ENCODE measurements at regions not wholly inside any gene's neighbourhood (a gene's known extent, or its start where the extent isn't known, plus 50 kb on each side); places are given as distances from the start of the nearest gene placed in this dataset.
A peak's percentile ranks its signal among the peaks of the same experiment; 100 is the strongest.

DNA sequence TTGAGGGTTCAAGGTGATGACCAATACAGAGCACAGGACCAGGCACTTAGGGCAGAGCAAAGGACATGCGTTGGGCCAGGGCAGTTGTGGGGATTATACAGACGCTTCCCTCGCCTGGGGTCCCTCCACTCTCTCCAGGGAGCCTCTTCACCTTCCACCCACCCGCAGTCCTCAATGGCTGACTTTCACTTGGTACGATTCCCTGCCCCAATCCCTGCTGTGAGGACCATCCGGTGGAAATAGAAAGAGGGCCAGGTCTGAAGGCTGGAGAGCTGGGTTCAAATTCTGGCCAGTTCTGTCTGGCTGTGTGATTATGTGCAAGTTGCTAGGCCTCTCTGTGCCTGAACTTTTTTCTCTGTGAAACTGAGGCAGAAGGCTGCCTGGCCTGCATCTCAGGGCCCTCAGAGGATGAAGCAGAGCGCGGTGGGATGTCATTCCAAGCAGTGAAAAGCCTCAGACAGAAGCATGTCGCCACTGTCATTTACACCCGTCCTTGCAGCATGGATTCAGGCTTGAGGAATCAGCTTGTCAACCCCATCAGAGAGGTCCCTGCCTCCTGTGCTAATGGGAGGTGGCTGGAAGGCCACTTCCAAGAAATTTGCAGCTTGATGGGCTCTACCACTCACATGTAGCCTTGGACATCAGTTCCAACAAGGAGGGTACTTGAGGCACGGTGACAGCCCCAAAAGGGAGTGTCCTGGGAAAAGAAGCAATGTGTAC, 206.6 kb upstream of the IER5L start:
- Histone ChIP-seq H3K9ac (ENCODE audit: low read length) (no peak overlapping the region), H3K27me3 (replicated peaks; ENCODE audit: control insufficient read depth, insufficient read depth, low read length) (no peaks in the 10 kb centered on the region), H3K9me3 (ENCODE audit: control insufficient read depth, low read length) (no peaks in the 10 kb centered on the region), H3K4me1 (ENCODE audit: control insufficient read depth, insufficient read depth, low read length) (peaks cover 6% of the 10 kb centered on the region), H3K36me3 (ENCODE audit: control insufficient read depth, insufficient read depth, low read length, severe bottlenecking) (no peaks in the 10 kb centered on the region), H3K4me3 (ENCODE audit: low read length) (no peak overlapping the region)
- DNase-seq (ENCODE audit: low read depth): no peak

DNA sequence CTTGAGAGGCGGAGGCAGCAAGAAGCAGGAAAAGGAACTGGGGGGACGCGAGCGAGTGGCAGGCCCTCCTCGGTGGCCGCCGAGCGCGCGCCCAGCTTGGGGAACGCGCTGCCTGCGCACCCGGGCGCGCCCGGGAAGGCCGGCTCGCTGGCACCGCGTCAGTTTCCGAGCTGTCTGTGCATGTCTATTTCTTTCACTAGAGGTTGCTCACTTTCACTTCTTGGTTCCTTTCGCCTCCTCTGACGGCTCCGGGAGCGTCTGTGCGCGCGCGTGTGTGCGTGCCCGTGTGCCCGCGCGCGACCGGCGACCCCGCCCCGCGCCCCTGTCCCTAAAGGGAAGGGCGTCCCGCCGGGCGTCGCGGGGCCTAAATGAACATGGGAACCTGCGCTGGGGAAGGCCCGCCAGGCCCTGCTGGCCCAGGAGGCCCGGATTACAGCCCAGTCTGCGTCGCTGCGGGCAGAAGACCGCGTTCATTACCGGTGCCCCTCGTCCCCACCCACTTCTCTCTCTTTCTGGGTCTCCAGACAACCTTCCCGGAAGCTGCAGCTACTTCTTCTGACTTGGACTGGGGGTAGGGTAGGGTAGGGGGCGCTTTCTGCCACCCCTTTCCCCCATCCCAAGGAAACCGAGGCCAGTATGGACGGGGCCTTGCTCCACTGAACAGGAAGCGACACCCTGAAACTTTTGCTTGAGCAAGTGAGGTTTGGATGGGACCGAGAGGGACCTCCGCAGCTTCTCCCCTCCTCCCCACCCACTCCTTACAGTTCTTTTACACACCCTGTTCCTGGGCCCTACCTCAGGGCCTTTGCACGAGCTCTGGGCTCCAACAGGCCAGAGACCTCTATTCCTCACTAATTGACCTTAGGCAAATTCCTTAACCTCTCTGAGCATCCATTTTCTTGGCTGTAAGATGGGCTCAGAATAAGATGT, 205.8 kb upstream of the IER5L start:
- Histone ChIP-seq H3K9me3 (ENCODE audit: control insufficient read depth, low read length) (no peaks in the 10 kb centered on the region), H3K36me3 (ENCODE audit: control insufficient read depth, insufficient read depth, low read length, severe bottlenecking) (no peaks in the 10 kb centered on the region), H3K4me3 (ENCODE audit: low read length) (peak overlapping the region; percentile 67), H3K27me3 (replicated peaks; ENCODE audit: control insufficient read depth, insufficient read depth, low read length) (no peaks in the 10 kb centered on the region), H3K4me1 (ENCODE audit: control insufficient read depth, insufficient read depth, low read length) (peaks cover 6% of the 10 kb centered on the region), H3K9ac (ENCODE audit: low read length) (peak overlapping the region; percentile 87)
- DNase-seq (ENCODE audit: low read depth): peak; percentile 81

GRCh38 chr9:129383019-129383560, 205.0 kb upstream of the IER5L start:
- Histone ChIP-seq H3K9me3 (ENCODE audit: control insufficient read depth, low read length) (no peaks in the 10 kb centered on the region), H3K4me1 (ENCODE audit: control insufficient read depth, insufficient read depth, low read length) (peaks cover 6% of the 10 kb centered on the region), H3K4me3 (ENCODE audit: low read length) (peak overlapping the region; percentile 67), H3K36me3 (ENCODE audit: control insufficient read depth, insufficient read depth, low read length, severe bottlenecking) (no peaks in the 10 kb centered on the region), H3K9ac (ENCODE audit: low read length) (peak overlapping the region; percentile 87), H3K27me3 (replicated peaks; ENCODE audit: control insufficient read depth, insufficient read depth, low read length) (peaks cover 2% of the 10 kb centered on the region)
- DNase-seq (ENCODE audit: low read depth): no peak

DNA sequence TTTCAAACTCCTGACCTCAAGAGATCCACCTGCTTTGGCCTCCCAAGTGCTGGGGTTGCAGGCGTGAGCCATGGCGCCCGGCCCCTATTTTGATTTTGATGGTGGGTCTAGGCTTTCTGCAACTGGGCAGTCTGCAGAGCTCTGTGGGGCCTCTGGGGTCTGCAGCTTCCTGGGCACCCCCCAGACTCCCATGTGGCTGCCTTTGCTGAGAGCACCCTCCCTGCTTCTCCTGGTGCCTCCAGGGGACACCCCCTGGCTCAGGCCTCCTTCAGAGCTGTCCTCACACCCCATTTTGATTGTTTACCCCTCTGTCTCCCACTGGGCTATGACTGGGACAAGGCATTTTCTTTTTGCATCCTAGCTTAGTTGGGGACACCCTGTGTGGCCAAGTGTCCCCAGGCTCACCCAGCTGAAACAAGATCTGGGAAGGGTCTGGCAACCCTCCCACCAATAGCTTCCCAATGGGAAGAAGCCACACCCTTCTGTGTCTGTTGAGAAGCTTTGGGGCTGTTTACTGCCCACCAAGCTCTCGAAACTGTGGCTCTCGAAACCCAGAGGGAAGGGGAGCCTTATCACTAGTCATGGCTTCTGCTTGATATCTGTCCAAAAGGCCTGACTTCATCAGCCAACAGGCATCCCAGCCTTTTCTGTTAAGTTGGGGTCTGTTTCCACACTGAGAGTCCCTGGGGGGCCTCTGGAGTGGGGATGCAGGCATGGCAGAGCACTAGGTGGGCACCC, 204.4 kb upstream of the IER5L start:
- H3K4me3 ChIP-seq (ENCODE audit: low read length): no peak overlapping the region
- peak overlapping the region; percentile 87 for H3K9ac ChIP-seq (ENCODE audit: low read length)
- peaks cover 6% of the 10 kb centered on the region for H3K4me1 ChIP-seq (ENCODE audit: control insufficient read depth, insufficient read depth, low read length)
- H3K36me3 ChIP-seq (ENCODE audit: control insufficient read depth, insufficient read depth, low read length, severe bottlenecking): no peaks in the 10 kb centered on the region
- H3K27me3 ChIP-seq (replicated peaks; ENCODE audit: control insufficient read depth, insufficient read depth, low read length): peaks cover 6% of the 10 kb centered on the region
- no peaks in the 10 kb centered on the region for H3K9me3 ChIP-seq (ENCODE audit: control insufficient read depth, low read length)
- DNase-seq (ENCODE audit: low read depth): peak; percentile 3

DNA sequence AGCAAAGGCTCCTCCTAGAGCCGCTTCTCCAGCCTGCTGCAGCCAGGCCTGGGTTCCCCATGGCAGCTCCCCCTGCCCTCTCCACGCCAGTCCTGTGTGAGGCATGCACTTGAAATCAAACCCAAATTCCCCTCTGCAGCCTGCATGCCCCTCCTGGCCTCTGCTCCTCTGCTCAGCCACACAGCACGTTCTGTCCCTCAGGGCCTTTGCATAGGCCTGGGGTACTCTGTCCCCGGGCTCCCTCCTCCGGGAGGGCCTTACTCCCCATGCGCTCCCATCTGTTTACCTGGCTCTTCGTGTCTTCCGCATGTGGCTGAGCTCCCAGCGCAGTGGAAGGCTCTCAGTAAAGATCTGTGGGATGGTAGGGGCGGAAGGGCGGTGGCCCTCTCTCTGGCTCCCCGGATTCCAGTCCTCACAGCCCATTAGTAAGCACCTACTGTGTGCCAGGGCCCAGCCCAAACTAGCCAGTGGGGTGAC, 203.5 kb upstream of the IER5L start:
- Histone ChIP-seq H3K27me3 (replicated peaks; ENCODE audit: control insufficient read depth, insufficient read depth, low read length) (peaks cover 6% of the 10 kb centered on the region), H3K9me3 (ENCODE audit: control insufficient read depth, low read length) (no peaks in the 10 kb centered on the region), H3K4me1 (ENCODE audit: control insufficient read depth, insufficient read depth, low read length) (peaks cover 6% of the 10 kb centered on the region), H3K36me3 (ENCODE audit: control insufficient read depth, insufficient read depth, low read length, severe bottlenecking) (no peaks in the 10 kb centered on the region), H3K9ac (ENCODE audit: low read length) (no peak overlapping the region), H3K4me3 (ENCODE audit: low read length) (no peak overlapping the region)
- DNase-seq (ENCODE audit: low read depth): no peak

GRCh38 chr9:129380961-129381401, 202.9 kb upstream of the IER5L start:
- H3K9ac ChIP-seq (ENCODE audit: low read length): no peak overlapping the region
- H3K9me3 ChIP-seq (ENCODE audit: control insufficient read depth, low read length): no peaks in the 10 kb centered on the region
- H3K36me3 ChIP-seq (ENCODE audit: control insufficient read depth, insufficient read depth, low read length, severe bottlenecking): no peaks in the 10 kb centered on the region
- no peak overlapping the region for H3K4me3 ChIP-seq (ENCODE audit: low read length)
- DNase-seq (ENCODE audit: low read depth): no peak
- peaks cover 6% of the 10 kb centered on the region for H3K27me3 ChIP-seq (replicated peaks; ENCODE audit: control insufficient read depth, insufficient read depth, low read length)
- H3K4me1 ChIP-seq (ENCODE audit: control insufficient read depth, insufficient read depth, low read length): peaks cover 6% of the 10 kb centered on the region

GRCh38 chr9:129379886-129380285, 201.8 kb upstream of the IER5L start:
- Histone ChIP-seq H3K9ac (ENCODE audit: low read length) (no peak overlapping the region), H3K4me3 (ENCODE audit: low read length) (no peak overlapping the region), H3K9me3 (ENCODE audit: control insufficient read depth, low read length) (no peaks in the 10 kb centered on the region), H3K4me1 (ENCODE audit: control insufficient read depth, insufficient read depth, low read length) (peaks cover 6% of the 10 kb centered on the region), H3K36me3 (ENCODE audit: control insufficient read depth, insufficient read depth, low read length, severe bottlenecking) (no peaks in the 10 kb centered on the region), H3K27me3 (replicated peaks; ENCODE audit: control insufficient read depth, insufficient read depth, low read length) (peaks cover 6% of the 10 kb centered on the region)
- DNase-seq (ENCODE audit: low read depth): no peak

DNA sequence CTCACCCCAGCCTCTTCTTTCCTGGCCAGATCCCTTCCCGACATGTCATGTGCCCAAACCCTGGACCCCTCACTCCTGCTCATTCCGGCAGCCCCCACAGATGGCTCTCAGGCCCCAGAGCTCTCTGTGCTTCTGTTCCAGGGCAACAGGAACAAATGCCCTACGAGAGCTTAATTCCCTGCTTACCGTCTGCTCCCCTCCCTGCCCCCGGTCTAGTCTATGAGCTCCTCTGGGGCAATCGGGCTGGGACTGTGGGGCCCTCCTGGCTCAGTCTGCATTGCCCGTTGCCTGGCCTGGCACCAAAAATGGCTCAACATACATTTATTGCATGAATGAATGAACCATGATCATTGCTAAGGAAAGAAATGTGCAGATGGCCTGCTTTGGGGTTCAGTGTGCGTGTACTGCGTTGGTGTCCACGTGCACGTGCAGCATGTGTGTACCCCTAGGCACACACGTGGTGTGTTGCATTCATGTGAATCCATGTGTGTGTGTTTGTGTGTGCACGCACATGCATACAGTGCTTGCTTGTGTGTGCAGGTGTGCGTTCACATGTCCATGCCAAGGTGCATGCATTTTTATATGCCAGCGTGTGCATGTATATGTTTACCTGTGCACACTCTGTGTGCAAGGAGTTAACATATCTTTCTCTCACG, 201.2 kb upstream of the IER5L start:
- Histone ChIP-seq H3K36me3 (ENCODE audit: control insufficient read depth, insufficient read depth, low read length, severe bottlenecking) (no peaks in the 10 kb centered on the region), H3K4me3 (ENCODE audit: low read length) (no peak overlapping the region), H3K9ac (ENCODE audit: low read length) (no peak overlapping the region), H3K27me3 (replicated peaks; ENCODE audit: control insufficient read depth, insufficient read depth, low read length) (peaks cover 6% of the 10 kb centered on the region), H3K9me3 (ENCODE audit: control insufficient read depth, low read length) (no peaks in the 10 kb centered on the region), H3K4me1 (ENCODE audit: control insufficient read depth, insufficient read depth, low read length) (peaks cover 6% of the 10 kb centered on the region)
- no peak for DNase-seq (ENCODE audit: low read depth)

DNA sequence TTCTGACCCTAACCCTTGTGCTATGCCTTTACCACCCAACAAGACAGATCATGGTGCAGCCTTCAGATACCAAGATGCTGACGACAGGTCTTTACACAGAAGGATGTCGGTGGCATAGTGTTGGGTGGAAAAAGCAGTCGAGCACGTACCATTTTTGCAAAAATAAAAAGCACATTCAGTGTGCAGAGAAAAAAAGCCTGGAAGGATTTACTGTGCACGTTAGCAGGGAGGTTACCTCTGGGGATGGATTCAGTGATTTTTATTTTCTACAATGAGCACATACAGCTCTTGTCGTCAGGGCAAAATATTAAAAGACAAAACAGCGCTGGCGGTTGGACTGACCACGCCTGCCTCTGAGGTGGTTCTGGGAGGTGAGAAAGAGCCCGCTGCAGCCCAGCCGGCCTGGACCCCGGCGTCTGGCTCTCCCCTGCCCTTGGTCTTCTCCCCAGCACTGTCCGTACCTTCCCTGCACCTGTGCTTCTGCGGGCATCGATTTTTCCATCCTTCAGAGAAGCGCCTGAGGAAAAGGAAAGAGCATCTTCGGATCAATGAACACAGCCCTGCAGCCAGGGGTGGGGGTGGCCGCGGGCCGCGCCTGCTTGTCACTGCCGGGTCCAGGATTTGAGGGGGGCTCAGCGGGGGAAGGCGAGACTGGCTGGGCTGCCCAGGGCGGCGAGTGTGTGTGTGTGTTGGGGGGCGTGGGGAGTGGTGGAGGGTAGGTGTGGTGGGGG, 200.0 kb upstream of the IER5L start:
- no peak for DNase-seq (ENCODE audit: low read depth)
- Histone ChIP-seq H3K9ac (ENCODE audit: low read length) (no peak overlapping the region), H3K27me3 (replicated peaks; ENCODE audit: control insufficient read depth, insufficient read depth, low read length) (peaks cover 6% of the 10 kb centered on the region), H3K36me3 (ENCODE audit: control insufficient read depth, insufficient read depth, low read length, severe bottlenecking) (no peaks in the 10 kb centered on the region), H3K4me3 (ENCODE audit: low read length) (no peak overlapping the region), H3K4me1 (ENCODE audit: control insufficient read depth, insufficient read depth, low read length) (peaks cover 6% of the 10 kb centered on the region), H3K9me3 (ENCODE audit: control insufficient read depth, low read length) (no peaks in the 10 kb centered on the region)

DNA sequence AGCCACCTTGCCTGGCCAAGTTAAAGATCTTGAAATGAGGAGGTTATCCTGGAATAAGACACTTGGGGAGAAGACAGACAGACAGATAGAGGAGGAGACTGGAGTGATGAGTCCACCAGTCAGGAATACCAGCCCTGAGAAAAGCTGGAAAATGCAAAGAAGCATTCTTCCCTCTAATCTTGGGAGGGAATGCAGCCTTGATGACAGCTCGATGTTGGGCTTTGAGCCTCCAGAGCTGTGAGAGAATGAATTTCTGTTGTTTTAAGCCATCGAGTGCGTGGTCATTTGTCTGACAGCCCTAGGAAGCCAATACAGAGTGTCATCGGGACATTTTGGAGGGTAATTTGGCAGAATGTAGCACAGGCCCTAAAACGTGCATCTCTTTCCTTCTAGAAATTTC, 199.1 kb upstream of the IER5L start:
- H3K27me3 ChIP-seq (replicated peaks; ENCODE audit: control insufficient read depth, insufficient read depth, low read length): peaks cover 6% of the 10 kb centered on the region
- no peaks in the 10 kb centered on the region for H3K9me3 ChIP-seq (ENCODE audit: control insufficient read depth, low read length)
- H3K4me1 ChIP-seq (ENCODE audit: control insufficient read depth, insufficient read depth, low read length): no peaks in the 10 kb centered on the region
- no peaks in the 10 kb centered on the region for H3K36me3 ChIP-seq (ENCODE audit: control insufficient read depth, insufficient read depth, low read length, severe bottlenecking)
- no peak for DNase-seq (ENCODE audit: low read depth)
- H3K4me3 ChIP-seq (ENCODE audit: low read length): no peak overlapping the region
- H3K9ac ChIP-seq (ENCODE audit: low read length): no peak overlapping the region
